AG04450 (cell line): ENCODE measurements at regions not wholly inside any gene's neighbourhood (a gene's known extent, or its start where the extent isn't known, plus 50 kb on each side); places are given as distances from the start of the nearest gene placed in this dataset.

Experiments used
- CTCF ChIA-PET: fragments of 300-600, 350-600 bp; formaldehyde crosslinking; extraction: SDS; loops from one replicate; lab custom pipeline; 2022; ENCODE audit warnings: antibody characterized with exemption, inconsistent platforms; lab: Charles Lee
- POLR2A ChIA-PET: fragments of 350-600 bp; formaldehyde crosslinking; extraction: SDS; loops from one replicate; lab custom pipeline; 2021; ENCODE audit warnings: antibody characterized with exemption, inconsistent platforms; lab: Yijun Ruan, JAX
- DNase-seq: peaks from one replicate; pipeline ENCODE4 v3.0.0-alpha.2; 2011; ENCODE audit warnings: low read depth, low spot score
- H3K27ac ChIP-seq: one replicate; pipeline ENCODE4 v1.5.1; 2012; ENCODE audit warnings: low read depth, low read length, control low read depth
- H3K27me3 ChIP-seq: one replicate; pipeline ENCODE4 v1.6.0; 2012; ENCODE audit warnings: low read length; ENCODE audit not compliant: control insufficient read depth, insufficient read depth
- H3K4me3 ChIP-seq: 2 replicates; pipeline ENCODE4 v1.5.1; 2011; ENCODE audit warnings: mild to moderate bottlenecking, low read depth, low read length, control low read depth
- H3K9me3 ChIP-seq: 2 replicates; pipeline ENCODE4 v1.5.1; 2012; ENCODE audit warnings: low read length; ENCODE audit not compliant: control insufficient read depth, insufficient read depth
- CTCF ChIP-seq: IDR thresholded peaks from 2 replicates; pipeline ENCODE4 v1.5.1; 2011; ENCODE audit warnings: low read depth, low read length, control low read depth, inconsistent platforms

GRCh38 chr5:15393146-15393545 lies 106.8 kb upstream of the FBXL7 start:
- DNase-seq, result no peak
- Histone ChIP-seq H3K27me3 (peaks cover 5% of the 10 kb centered on the region), H3K4me3 (no peak overlapping the region), H3K27ac (no peak overlapping the region), H3K9me3 (no peaks in the 10 kb centered on the region)
- TF ChIP-seq CTCF, result no peak
- CTCF ChIA-PET, result interaction anchor here (0.6 to 2.1 kb wide), 4 partner anchors 166 to 1063 kb away, joined by 3 to 8 read pairs (median 4); no protein-coding TSS in a partner anchor
- POLR2A ChIA-PET, result no interaction called here

GRCh38 chr5:15391704-15392397 lies 108.1 kb upstream of the FBXL7 start:
- ChIA-PET POLR2A (no interaction called here), CTCF (interaction anchor here (2.1 kb wide), 1 partner anchor 604 kb away, joined by 8 read pairs; no protein-coding TSS in a partner anchor)
- no peak for DNase-seq

GRCh38 chr5:15388866-15389265 lies 111.1 kb upstream of the FBXL7 start:
- no peak for DNase-seq
- Histone ChIP-seq H3K27ac (no peak overlapping the region), H3K9me3 (no peaks in the 10 kb centered on the region), H3K4me3 (no peak overlapping the region), H3K27me3 (peaks cover 5% of the 10 kb centered on the region)
- TF ChIP-seq CTCF, result no peak
- ChIA-PET POLR2A (no interaction called here), CTCF (no interaction called here)

More at GRCh38 chr5:15391704-15392397, 108.1 kb upstream of the FBXL7 start:
- TF ChIP-seq CTCF, result no peak
- Histone ChIP-seq H3K27ac (no peak overlapping the region), H3K27me3 (peaks cover 5% of the 10 kb centered on the region), H3K4me3 (no peak overlapping the region), H3K9me3 (no peaks in the 10 kb centered on the region)

GRCh38 chr5:15387931-15388524 lies 112.0 kb upstream of the FBXL7 start:
- no peaks in the 10 kb centered on the region for H3K9me3 ChIP-seq
- no peak for TF ChIP-seq CTCF
- no peak overlapping the region for H3K4me3 ChIP-seq
- no peak overlapping the region for H3K27ac ChIP-seq
- H3K27me3 ChIP-seq, result peaks cover 5% of the 10 kb centered on the region
- ChIA-PET CTCF (no interaction called here), POLR2A (no interaction called here)
- DNase-seq, result no peak

GRCh38 chr5:15386122-15386521 lies 113.9 kb upstream of the FBXL7 start:
- ChIA-PET POLR2A (no interaction called here), CTCF (no interaction called here)

More at GRCh38 chr5:15386122-15386521, 113.9 kb upstream of the FBXL7 start:
- DNase-seq, result no peak
- Histone ChIP-seq H3K27ac (no peak overlapping the region), H3K9me3 (no peaks in the 10 kb centered on the region), H3K4me3 (no peak overlapping the region), H3K27me3 (peaks cover 5% of the 10 kb centered on the region)
- no peak for TF ChIP-seq CTCF
